HEK293 (cell line): ENCODE measurements at regions not wholly inside any gene's neighbourhood (a gene's known extent, or its start where the extent isn't known, plus 50 kb on each side); places are given as distances from the start of the nearest gene placed in this dataset.

Experiments used
- CTCF ChIA-PET: fragments of 350-600 bp; formaldehyde crosslinking; extraction: SDS; loops from one replicate; lab custom pipeline; 2021; ENCODE audit warnings: antibody characterized with exemption; lab: Yijun Ruan, JAX
- POLR2A ChIA-PET: fragments of 300-600 bp; formaldehyde crosslinking; extraction: SDS; loops from one replicate; lab custom pipeline; 2020; ENCODE audit warnings: antibody characterized with exemption, inconsistent platforms; lab: Yijun Ruan, JAX
- H3K27ac ChIP-seq: fragments of 200-500 bp; sonication (Bioruptor generic); 2 replicates; pipeline ENCODE4 v1.5.1; 2014; ENCODE audit warnings: low read depth, low read length, control low read depth, inconsistent platforms; ENCODE audit errors: extremely low read depth
- H3K36me3 ChIP-seq, 2 experiments: fragments of 200-500 bp in 1 of 2; sonication (Bioruptor generic) in 1 of 2; 1 replicate in 1 of 2; 2 replicates in 1 of 2; pipeline ENCODE4 v1.5.1; 2014 to 2017; ENCODE audit warnings: inconsistent platforms in 2 of 2, low read length in 2 of 2; ENCODE audit not compliant: control insufficient read depth in 2 of 2, insufficient read depth in 1 of 2
- H3K4me1 ChIP-seq: fragments of 200-500 bp; sonication (Bioruptor generic); 2 replicates; pipeline ENCODE4 v1.5.1; 2014; ENCODE audit warnings: mild to moderate bottlenecking, low read length, inconsistent platforms; ENCODE audit not compliant: control insufficient read depth, insufficient read depth
- H3K4me3 ChIP-seq: 2 replicates; pipeline ENCODE4 v1.5.1; 2011; ENCODE audit warnings: low read depth, mild to moderate bottlenecking, control low read depth, low read length, moderate library complexity
- H3K9me3 ChIP-seq: fragments of 200-500 bp; sonication (Bioruptor generic); 2 replicates; pipeline ENCODE4 v1.5.1; 2014; ENCODE audit warnings: low read depth, low read length, inconsistent platforms; ENCODE audit not compliant: control insufficient read depth, insufficient read depth
- RBAK ChIP-seq: fragments of 450-650 bp; formaldehyde crosslinking; IDR thresholded peaks from 2 replicates; pipeline ENCODE4 v1.5.1; 2016; ENCODE audit warnings: missing biosample characterization, missing genetic modification characterization
- YY1 ChIP-seq: fragments of 450-650 bp; formaldehyde crosslinking; IDR thresholded peaks from 2 replicates; pipeline ENCODE4 v1.5.1; 2018; ENCODE audit warnings: missing biosample characterization, missing genetic modification characterization
- ZBTB26 ChIP-seq: fragments of 450-650 bp; formaldehyde crosslinking; optimal IDR thresholded peaks from 2 replicates; pipeline ENCODE3; 2016; ENCODE audit warnings: missing biosample characterization, mild to moderate bottlenecking, missing genetic modification characterization
- ZEB2 ChIP-seq: fragments of 450-650 bp; formaldehyde crosslinking; IDR thresholded peaks from 2 replicates; pipeline ENCODE4 v1.5.1; 2016; ENCODE audit warnings: missing biosample characterization, missing genetic modification characterization
- ZNF157 ChIP-seq: fragments of 450-650 bp; formaldehyde crosslinking; IDR thresholded peaks from 2 replicates; pipeline ENCODE4 v1.5.1; 2016; ENCODE audit warnings: missing biosample characterization, missing genetic modification characterization
- ZNF175 ChIP-seq: fragments of 450-650 bp; formaldehyde crosslinking; IDR thresholded peaks from 2 replicates; pipeline ENCODE4 v1.5.1; 2016; ENCODE audit warnings: missing biosample characterization, missing genetic modification characterization
- ZNF202 ChIP-seq: fragments of 450-650 bp; formaldehyde crosslinking; IDR thresholded peaks from 2 replicates; pipeline ENCODE4 v1.5.1; 2016; ENCODE audit warnings: missing biosample characterization, missing genetic modification characterization, borderline replicate concordance
- ZNF211 ChIP-seq: fragments of 450-650 bp; formaldehyde crosslinking; IDR thresholded peaks from 2 replicates; pipeline ENCODE4 v1.5.1; 2016; ENCODE audit warnings: low read depth, missing biosample characterization, missing genetic modification characterization
- ZNF274 ChIP-seq, 2 experiments: fragments of 200-500 bp in 1 of 2; fragments of 450-650 bp in 1 of 2; sonication (Bioruptor generic) in 1 of 2; formaldehyde crosslinking in 1 of 2; IDR thresholded peaks; 2 replicates each; pipeline versions ENCODE4 v1.5.1 to v1.6.1; 2014 to 2016; ENCODE audit warnings: borderline replicate concordance in 1 of 2, inconsistent platforms in 1 of 2, low read length in 1 of 2, missing biosample characterization in 1 of 2, missing genetic modification characterization in 1 of 2
- ZNF335 ChIP-seq: fragments of 450-650 bp; formaldehyde crosslinking; conservative IDR thresholded peaks from 2 replicates; pipeline ENCODE4 v1.5.1; 2016; ENCODE audit warnings: missing biosample characterization, missing genetic modification characterization
- ZNF350 ChIP-seq: fragments of 450-650 bp; formaldehyde crosslinking; IDR thresholded peaks from 2 replicates; pipeline ENCODE4 v1.5.0; 2017; ENCODE audit warnings: missing biosample characterization, mild to moderate bottlenecking, missing genetic modification characterization
- ZNF394 ChIP-seq: fragments of 450-650 bp; formaldehyde crosslinking; IDR thresholded peaks from 2 replicates; pipeline ENCODE4 v1.5.1; 2016; ENCODE audit warnings: missing biosample characterization, missing genetic modification characterization, mild to moderate bottlenecking, moderate library complexity, borderline replicate concordance
- ZNF48 ChIP-seq: fragments of 450-650 bp; formaldehyde crosslinking; IDR thresholded peaks from 2 replicates; pipeline ENCODE4 v1.5.1; 2016; ENCODE audit warnings: missing biosample characterization, missing genetic modification characterization
- ZNF514 ChIP-seq: fragments of 450-650 bp; formaldehyde crosslinking; IDR thresholded peaks from 2 replicates; pipeline ENCODE4 v1.5.1; 2016; ENCODE audit warnings: missing biosample characterization, missing genetic modification characterization
- ZNF600 ChIP-seq: fragments of 450-650 bp; formaldehyde crosslinking; IDR thresholded peaks from 2 replicates; pipeline ENCODE4 v1.5.1; 2016; ENCODE audit warnings: missing biosample characterization, missing genetic modification characterization
- ZNF623 ChIP-seq: fragments of 450-650 bp; formaldehyde crosslinking; IDR thresholded peaks from 2 replicates; pipeline ENCODE4 v1.5.1; 2016; ENCODE audit warnings: missing biosample characterization, missing genetic modification characterization
- ZNF629 ChIP-seq: fragments of 450-650 bp; formaldehyde crosslinking; IDR thresholded peaks from 2 replicates; pipeline ENCODE4 v1.5.1; 2017; ENCODE audit warnings: missing biosample characterization, missing genetic modification characterization
- ZNF707 ChIP-seq: fragments of 450-650 bp; formaldehyde crosslinking; IDR thresholded peaks from 2 replicates; pipeline ENCODE4 v1.5.1; 2016; ENCODE audit warnings: missing biosample characterization, missing genetic modification characterization
- ZSCAN30 ChIP-seq: fragments of 450-650 bp; IDR thresholded peaks from 2 replicates; pipeline ENCODE4 v1.5.1; 2018; ENCODE audit warnings: missing biosample characterization, mild to moderate bottlenecking, missing genetic modification characterization, moderate library complexity
- TF ChIP-seq, protein P1 (sequence below): fragments of 450-650 bp; formaldehyde crosslinking; IDR thresholded peaks from 2 replicates; pipeline ENCODE4 v1.5.1; 2016; ENCODE audit warnings: missing biosample characterization, missing genetic modification characterization
- TF ChIP-seq, protein P2 (sequence below): IDR thresholded peaks from 2 replicates; pipeline ENCODE4 v1.6.1; 2011; ENCODE audit warnings: mild to moderate bottlenecking, low read depth, low read length, borderline replicate concordance
- TF ChIP-seq, protein P3 (sequence below): fragments of 450-650 bp; formaldehyde crosslinking; IDR thresholded peaks from 2 replicates; pipeline ENCODE4 v1.5.1; 2016; ENCODE audit warnings: missing biosample characterization, missing genetic modification characterization
- TF ChIP-seq, protein P4 (sequence below): fragments of 450-650 bp; formaldehyde crosslinking; IDR thresholded peaks from 2 replicates; pipeline ENCODE4 v1.5.1; 2016; ENCODE audit warnings: missing biosample characterization, missing genetic modification characterization, borderline replicate concordance

DNA sequence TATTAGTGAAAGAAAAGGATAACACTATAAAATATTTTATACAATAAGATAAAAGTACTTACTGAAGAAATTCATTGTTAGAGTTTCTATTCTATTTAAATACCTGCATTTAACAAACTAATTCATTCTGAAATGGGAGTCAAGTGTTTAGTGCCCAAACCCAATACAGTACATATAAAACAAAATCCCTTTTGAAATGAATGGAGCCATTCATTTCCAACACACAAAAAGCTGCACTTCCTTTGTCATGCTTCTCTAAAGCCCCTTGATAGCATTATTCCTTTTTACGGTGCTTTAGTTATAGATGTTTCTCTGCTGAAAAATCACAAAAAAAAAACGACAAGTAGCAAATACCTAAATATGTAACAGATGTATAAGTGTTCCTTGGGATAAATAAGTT is 596.3 kb downstream of the ZIC1 start (continued):
- TF ChIP-seq ZNF629 (tag by site-specific recombination) (no peak), ZSCAN30 (tag by site-specific recombination) (no peak)

DNA sequence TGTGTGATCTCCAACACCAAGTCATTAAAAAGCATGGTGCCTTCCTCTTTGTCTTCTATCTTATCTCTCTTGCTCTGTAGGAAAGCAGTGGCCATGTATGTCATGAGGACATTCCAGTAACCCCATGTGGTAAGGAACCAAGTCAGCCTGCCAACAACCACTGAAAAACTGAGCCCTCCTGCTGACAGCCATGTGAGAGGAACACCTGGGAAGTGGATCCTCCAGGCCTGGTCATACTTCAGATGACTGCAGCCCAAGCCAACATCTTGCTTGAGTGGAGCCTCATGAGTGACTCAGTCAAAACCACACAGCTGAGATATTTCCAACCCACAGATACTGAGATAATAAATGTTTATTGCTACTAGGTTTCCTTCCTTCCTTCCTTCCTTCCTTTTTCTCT is 597.3 kb downstream of the ZIC1 start:
- ChIA-PET CTCF (no interaction called here), POLR2A (no interaction called here)
- Histone ChIP-seq H3K4me3 (no peak overlapping the region), H3K36me3 (no peaks in the 10 kb centered on the region), H3K9me3 (no peaks in the 10 kb centered on the region), H3K27ac (no peak overlapping the region), H3K4me1 (no peaks in the 10 kb centered on the region)
- TF ChIP-seq ZNF335 (tag by site-specific recombination) (no peak), ZNF157 (no peak), ZNF707 (tag by site-specific recombination) (no peak), ZNF514 (tag by site-specific recombination) (no peak), ZBTB26 (no peak)
- TF ChIP-seq, protein P1, sequence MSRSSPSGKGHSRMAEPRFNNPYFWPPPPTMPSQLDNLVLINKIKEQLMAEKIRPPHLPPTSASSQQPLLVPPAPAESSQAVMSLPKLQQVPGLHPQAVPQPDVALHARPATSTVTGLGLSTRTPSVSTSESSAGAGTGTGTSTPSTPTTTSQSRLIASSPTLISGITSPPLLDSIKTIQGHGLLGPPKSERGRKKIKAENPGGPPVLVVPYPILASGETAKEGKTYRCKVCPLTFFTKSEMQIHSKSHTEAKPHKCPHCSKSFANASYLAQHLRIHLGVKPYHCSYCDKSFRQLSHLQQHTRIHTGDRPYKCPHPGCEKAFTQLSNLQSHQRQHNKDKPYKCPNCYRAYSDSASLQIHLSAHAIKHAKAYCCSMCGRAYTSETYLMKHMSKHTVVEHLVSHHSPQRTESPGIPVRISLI (tag by site-specific recombination): no peak
- TF ChIP-seq, protein P2, sequence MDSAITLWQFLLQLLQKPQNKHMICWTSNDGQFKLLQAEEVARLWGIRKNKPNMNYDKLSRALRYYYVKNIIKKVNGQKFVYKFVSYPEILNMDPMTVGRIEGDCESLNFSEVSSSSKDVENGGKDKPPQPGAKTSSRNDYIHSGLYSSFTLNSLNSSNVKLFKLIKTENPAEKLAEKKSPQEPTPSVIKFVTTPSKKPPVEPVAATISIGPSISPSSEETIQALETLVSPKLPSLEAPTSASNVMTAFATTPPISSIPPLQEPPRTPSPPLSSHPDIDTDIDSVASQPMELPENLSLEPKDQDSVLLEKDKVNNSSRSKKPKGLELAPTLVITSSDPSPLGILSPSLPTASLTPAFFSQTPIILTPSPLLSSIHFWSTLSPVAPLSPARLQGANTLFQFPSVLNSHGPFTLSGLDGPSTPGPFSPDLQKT: no peak

DNA sequence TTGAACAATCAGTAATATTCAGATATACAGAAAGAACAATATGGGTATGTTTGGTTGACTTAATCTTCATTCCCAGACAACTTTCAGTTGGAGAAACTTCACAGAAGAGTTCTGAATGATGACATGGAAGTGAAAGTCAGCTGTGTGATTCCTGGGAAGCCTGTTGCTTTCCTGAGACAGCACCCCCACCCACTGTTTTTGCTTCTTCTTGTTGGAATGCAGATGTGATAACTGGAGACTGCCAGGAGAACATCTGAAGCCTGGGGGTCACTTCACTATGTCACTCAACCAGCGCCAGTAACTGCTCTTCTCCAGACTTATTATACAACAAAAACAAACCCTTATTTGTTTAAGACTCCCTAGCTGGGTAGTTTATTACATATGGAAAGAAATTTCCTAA is 599.4 kb downstream of the ZIC1 start:
- ChIA-PET CTCF (no interaction called here), POLR2A (no interaction called here)
- Histone ChIP-seq H3K36me3 (no peaks in the 10 kb centered on the region), H3K4me3 (no peak overlapping the region), H3K27ac (no peak overlapping the region), H3K9me3 (no peaks in the 10 kb centered on the region), H3K4me1 (no peaks in the 10 kb centered on the region)
- TF ChIP-seq ZNF394 (tag by site-specific recombination): no peak
- TF ChIP-seq ZNF274 (IDR thresholded peaks at IDR 0.05; ENCODE audit: low read length): no peak
- TF ChIP-seq ZNF274 (tag by site-specific recombination; IDR thresholded peaks at IDR 0.05; ENCODE audit: borderline replicate concordance): no peak
- no peak for TF ChIP-seq ZNF202 (tag by site-specific recombination)
- TF ChIP-seq ZNF175 (tag by site-specific recombination): no peak
- no peak for TF ChIP-seq ZNF211 (tag by site-specific recombination)
- TF ChIP-seq RBAK (tag by site-specific recombination): no peak
- no peak for TF ChIP-seq ZNF600 (tag by site-specific recombination)
- no peak for TF ChIP-seq ZNF623 (tag by site-specific recombination)
- TF ChIP-seq, protein P3, sequence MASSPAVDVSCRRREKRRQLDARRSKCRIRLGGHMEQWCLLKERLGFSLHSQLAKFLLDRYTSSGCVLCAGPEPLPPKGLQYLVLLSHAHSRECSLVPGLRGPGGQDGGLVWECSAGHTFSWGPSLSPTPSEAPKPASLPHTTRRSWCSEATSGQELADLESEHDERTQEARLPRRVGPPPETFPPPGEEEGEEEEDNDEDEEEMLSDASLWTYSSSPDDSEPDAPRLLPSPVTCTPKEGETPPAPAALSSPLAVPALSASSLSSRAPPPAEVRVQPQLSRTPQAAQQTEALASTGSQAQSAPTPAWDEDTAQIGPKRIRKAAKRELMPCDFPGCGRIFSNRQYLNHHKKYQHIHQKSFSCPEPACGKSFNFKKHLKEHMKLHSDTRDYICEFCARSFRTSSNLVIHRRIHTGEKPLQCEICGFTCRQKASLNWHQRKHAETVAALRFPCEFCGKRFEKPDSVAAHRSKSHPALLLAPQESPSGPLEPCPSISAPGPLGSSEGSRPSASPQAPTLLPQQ: no peak
- no peak for TF ChIP-seq ZNF350 (tag by site-specific recombination)
- TF ChIP-seq, protein P4, sequence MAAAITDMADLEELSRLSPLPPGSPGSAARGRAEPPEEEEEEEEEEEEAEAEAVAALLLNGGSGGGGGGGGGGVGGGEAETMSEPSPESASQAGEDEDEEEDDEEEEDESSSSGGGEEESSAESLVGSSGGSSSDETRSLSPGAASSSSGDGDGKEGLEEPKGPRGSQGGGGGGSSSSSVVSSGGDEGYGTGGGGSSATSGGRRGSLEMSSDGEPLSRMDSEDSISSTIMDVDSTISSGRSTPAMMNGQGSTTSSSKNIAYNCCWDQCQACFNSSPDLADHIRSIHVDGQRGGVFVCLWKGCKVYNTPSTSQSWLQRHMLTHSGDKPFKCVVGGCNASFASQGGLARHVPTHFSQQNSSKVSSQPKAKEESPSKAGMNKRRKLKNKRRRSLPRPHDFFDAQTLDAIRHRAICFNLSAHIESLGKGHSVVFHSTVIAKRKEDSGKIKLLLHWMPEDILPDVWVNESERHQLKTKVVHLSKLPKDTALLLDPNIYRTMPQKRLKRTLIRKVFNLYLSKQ (tag by site-specific recombination): no peak
- no peak for TF ChIP-seq ZEB2 (tag by site-specific recombination)
- no peak for TF ChIP-seq ZNF48 (tag by site-specific recombination)
- no peak for TF ChIP-seq YY1 (tag by site-specific recombination)
